AG09309 (cell line): ENCODE measurements at regions not wholly inside any gene's neighbourhood (a gene's known extent, or its start where the extent isn't known, plus 50 kb on each side); places are given as distances from the start of the nearest gene placed in this dataset.

ENCODE experiments used
- DNase-seq: peaks from one replicate; pipeline ENCODE4 v3.0.0-alpha.2; 2010; ENCODE audit warnings: low read depth
- H3K4me3 ChIP-seq: 2 replicates; pipeline ENCODE4 v1.5.1; 2011; ENCODE audit warnings: mild to moderate bottlenecking, low read depth, low read length, moderate library complexity; ENCODE audit not compliant: control insufficient read depth
- CTCF ChIP-seq: IDR thresholded peaks from 2 replicates; pipeline ENCODE4 v1.5.1; 2011; ENCODE audit warnings: mild to moderate bottlenecking, low read depth, low read length, inconsistent platforms; ENCODE audit not compliant: insufficient read depth, control insufficient read depth; ENCODE audit errors: missing control alignments

GRCh38 chr12:58557171-58557570, 363.1 kb downstream of the LRIG3 start:
- no peak for TF ChIP-seq CTCF
- DNase-seq, result peak; percentile 66
- no peak overlapping the region for H3K4me3 ChIP-seq

GRCh38 chr12:58557661-58558060, 362.6 kb downstream of the LRIG3 start:
- DNase-seq, result peak; percentile 5
- no peak overlapping the region for H3K4me3 ChIP-seq
- TF ChIP-seq CTCF, result no peak

- no peak for DNase-seq
- no peak for TF ChIP-seq CTCF
- H3K4me3 ChIP-seq, result no peak overlapping the region
Measured at GRCh38 chr12:58563621-58564020, 356.7 kb downstream of the LRIG3 start.

GRCh38 chr12:58564721-58565120, 355.6 kb downstream of the LRIG3 start:
- DNase-seq, result no peak
- no peak overlapping the region for H3K4me3 ChIP-seq
- TF ChIP-seq CTCF, result no peak

GRCh38 chr12:58566599-58566998, 353.7 kb downstream of the LRIG3 start:
- no peak overlapping the region for H3K4me3 ChIP-seq
- peak; percentile 77 for DNase-seq
- TF ChIP-seq CTCF, result no peak

GRCh38 chr12:58567189-58567588, 353.1 kb downstream of the LRIG3 start:
- TF ChIP-seq CTCF, result no peak
- H3K4me3 ChIP-seq, result no peak overlapping the region
- DNase-seq, result no peak

GRCh38 chr12:58570411-58570810, 349.9 kb downstream of the LRIG3 start:
- no peak for TF ChIP-seq CTCF
- no peak for DNase-seq
- no peak overlapping the region for H3K4me3 ChIP-seq
